ENCODE measurements at regions not wholly inside any gene's neighbourhood (a gene's known extent, or its start where the extent isn't known, plus 50 kb on each side); places are given as distances from the start of the nearest gene placed in this dataset.

- no peak for DNase-seq
Measured at GRCh38 chr3:145518639-145519038, 642.3 kb downstream of the PLOD2 start.

GRCh38 chr3:145519398-145520047 is 641.5 kb downstream of the PLOD2 start:
- DNase-seq: no peak

- no peak for DNase-seq
Measured at GRCh38 chr3:145522179-145522578, 638.8 kb downstream of the PLOD2 start.

- no peak for DNase-seq
Measured at GRCh38 chr3:145522893-145523651, 637.9 kb downstream of the PLOD2 start.

- no peak for DNase-seq
Measured at GRCh38 chr3:145531548-145531947, 629.4 kb downstream of the PLOD2 start.

- no peak for DNase-seq
Measured at GRCh38 chr3:145533696-145534095, 627.3 kb downstream of the PLOD2 start.

DNA sequence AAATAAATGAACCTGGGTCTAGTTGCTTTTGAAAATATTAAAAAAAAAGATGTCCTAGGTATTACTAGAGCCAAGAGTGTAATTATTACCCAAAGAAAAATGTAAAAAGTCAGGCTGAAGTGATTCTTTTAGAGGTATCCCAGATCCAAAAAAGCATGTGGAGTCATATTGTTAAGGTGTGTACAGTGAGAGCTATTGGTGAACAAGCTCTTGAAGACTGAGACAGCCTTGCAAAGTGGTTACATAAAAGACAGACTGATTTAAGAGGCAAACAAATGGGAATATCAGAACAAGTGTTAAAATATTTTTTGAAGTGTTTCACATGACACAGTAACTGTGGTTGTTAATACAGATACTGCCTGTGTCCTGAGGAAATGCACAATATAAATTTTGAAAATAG is 624.5 kb downstream of the PLOD2 start:
- DNase-seq: no peak

DNA sequence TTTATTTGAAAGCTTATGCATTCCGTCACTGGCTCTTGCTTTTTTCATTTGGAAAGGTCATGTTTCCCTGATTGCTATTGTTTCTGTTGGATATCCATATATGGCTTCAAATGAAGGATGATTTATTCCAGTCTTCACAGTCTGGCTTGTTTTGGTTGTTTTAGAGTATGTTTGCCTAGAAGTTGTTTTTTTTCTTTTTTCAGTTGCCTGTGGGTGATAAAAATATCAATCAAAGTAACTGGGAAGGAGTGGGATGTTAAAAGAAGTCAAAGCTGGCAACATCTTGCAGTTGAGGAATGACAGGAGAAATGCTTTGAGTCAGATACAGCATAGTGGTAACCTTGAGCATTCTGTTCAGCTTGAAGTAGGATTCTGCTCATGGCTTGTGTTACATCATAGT is 610.5 kb downstream of the PLOD2 start:
- no peak for DNase-seq

DNA sequence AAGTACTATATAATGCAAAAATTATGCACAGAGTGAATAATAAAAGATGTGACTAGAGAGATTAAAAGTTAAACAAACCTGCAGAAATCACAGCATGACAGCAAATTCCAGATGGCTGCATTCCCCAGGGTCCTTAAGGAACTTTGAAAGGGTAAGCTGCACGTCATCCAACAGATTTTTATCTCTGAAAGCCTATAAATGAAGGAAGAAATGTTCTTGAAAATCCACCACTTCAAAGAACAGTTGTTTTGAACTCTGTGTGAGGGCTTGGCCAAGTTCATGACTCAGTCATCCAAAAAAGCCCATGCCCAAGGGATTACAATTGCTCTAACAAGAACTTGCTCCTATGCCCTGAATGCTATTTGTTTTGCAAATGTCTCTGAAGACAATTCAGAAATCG is 603.6 kb downstream of the PLOD2 start:
- DNase-seq: no peak

DNA sequence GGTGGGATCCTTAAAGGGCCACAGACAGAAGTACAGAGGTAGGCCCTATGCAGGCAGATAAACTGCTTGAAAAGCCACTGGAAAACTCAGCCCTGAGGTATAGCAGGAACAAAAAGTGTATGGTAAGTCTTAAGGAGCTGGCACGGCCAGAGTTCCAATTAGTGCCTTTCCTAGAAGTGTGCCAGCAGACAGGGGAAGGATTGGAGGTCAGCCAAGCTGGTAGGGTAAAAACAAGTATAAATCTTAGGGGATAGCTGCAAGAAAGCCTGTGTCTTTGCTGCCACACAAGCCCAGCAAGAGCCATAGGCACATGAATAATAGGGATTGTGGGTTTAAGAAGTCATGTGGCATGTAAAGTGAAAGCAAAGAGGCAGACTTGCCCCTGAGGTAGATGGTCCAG is 582.5 kb downstream of the PLOD2 start:
- DNase-seq: no peak

- no peak for DNase-seq
Measured at GRCh38 chr3:145581694-145582093, 579.3 kb downstream of the PLOD2 start.

DNA sequence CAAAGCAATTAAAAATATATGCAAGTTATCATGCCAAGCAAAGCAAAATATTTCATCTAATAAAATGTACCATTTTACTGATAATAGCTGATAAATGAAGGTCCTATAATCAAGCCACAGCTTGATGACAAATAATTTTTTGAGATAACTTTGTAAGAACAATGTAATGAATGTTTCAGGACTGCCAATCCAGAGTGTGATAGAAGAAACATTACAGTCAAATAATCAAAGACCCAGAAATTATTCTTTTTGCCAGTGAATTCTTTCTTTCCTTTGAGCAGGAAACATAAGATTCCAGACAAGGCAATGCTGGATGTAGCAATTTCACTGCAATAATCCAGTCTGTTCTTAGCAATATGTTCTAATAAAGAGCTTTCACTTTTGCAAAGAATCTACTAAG is 556.1 kb downstream of the PLOD2 start:
- no peak for DNase-seq

DNA sequence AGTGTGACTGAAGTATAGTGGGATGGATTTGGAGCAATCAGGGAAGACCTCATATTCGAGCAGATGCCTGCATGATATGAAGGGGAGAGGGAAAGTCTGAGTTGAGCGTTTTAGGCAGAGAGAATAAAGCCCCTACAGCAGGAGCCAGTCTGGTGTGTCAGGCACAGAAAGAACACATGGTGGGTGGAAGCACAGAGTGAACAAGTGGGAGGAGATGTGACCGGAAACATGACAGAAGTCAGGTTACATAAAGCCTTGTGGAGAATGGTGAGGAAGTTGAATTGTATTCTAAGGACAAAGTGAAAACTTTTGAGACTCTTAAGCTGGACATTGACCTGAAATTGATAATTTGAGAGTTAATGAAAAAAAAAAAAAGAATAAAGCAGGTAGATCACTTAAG is 541.0 kb downstream of the PLOD2 start:
- DNase-seq: no peak

DNA sequence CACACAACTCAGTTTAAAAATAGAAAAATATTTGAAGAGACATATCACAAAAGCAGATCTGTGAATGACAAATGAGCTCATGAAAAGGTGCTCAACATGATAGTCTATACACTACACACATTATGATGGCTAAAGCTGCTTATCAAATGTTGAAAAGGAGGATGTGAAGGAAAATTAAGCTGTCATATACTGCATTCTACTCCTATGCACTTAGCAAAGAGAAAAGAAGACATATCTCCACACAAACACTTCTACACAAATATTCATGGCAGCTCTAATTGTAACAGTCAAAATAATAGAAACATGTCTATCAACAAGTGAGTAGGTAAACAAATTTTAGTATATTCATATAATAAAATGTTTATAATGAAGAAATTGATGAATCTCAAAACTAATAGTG is 540.5 kb downstream of the PLOD2 start:
- DNase-seq: no peak

GRCh38 chr3:145623349-145623748 is 537.6 kb downstream of the PLOD2 start:
- no peak for DNase-seq

DNA sequence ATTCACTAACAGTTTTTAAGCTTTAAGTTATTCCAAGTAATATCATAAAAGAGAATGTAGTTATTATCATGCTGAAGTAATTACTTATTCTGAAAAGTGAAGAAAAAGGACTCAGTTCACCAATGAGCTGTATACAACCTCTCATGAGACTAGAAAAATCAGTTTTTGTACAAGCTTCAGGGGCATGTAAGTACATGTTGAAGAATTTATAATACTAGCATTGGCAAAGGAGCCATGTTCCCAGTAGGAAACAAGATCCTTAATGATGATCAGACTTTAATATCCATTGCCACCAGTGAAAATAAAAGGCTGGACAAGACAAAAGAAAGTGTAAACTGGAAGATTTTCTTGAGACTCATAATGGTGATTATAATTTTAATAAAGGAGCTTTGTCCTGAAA is 532.8 kb downstream of the PLOD2 start:
- no peak for DNase-seq

DNA sequence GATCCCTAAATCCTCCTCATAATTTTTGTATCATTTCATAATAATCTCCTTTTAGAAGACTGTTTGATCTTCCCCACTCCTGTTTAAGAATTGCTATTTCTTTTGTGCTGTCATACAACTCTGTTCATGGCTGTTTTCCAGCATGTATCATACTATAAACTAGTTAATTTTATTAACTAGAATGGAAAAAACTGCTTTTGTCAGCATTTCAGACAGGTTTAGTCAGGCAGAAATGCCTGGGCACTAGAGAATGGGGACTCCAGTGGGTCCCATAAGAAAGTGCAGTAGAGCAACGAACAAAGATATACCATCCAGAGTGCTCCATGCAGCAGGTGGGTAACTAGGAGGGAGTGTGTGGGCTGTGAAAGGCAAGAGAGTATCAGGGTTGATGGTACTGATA is 523.9 kb downstream of the PLOD2 start:
- no peak for DNase-seq

DNA sequence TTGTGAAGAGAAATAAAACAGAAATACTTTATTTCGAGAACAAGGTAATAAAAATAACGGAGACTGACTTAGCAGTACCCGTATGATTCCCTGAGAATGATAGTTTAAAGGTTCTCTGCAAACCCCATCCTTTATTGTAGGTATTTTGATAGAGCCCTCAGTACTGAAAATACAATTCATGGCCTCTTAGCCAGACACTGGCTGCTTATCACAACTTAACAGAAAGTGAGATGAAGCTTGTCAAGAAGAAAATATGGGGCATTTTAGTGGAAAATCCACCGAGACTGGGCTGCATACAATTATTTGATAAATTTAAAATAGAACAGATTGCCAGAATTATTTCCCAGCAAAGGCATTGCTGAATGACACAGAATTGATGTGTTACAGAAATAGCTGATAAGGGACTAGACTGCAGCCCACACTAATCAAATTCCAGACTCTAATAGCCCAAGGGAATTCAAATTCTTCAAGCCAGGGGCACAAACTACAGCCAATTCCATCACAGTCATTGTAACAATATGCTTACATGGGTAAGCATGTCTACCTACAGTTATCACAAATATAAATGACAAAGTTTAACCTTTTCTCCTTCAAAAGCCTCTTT is 521.9 kb downstream of the PLOD2 start:
- no peak for DNase-seq

DNA sequence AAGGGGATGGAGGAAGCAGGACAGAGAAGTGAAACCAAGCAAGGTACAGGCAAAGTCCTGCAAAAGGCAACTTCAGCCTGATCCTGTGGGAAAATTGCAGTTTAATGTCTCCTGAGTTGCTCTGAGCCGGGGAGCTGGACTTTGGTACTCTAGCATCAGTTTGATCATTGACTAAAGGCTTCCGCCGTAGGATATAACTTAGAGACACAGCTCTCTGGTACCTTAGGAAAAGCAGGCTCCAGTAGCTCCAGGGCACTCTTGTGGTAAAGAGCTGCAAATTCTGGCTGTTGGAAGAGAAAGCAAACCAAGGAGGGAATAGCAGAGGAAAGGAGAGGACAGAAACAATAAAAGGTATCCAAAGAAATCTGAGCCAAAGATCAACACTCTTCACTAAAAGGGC is 521.1 kb downstream of the PLOD2 start:
- DNase-seq: no peak

DNA sequence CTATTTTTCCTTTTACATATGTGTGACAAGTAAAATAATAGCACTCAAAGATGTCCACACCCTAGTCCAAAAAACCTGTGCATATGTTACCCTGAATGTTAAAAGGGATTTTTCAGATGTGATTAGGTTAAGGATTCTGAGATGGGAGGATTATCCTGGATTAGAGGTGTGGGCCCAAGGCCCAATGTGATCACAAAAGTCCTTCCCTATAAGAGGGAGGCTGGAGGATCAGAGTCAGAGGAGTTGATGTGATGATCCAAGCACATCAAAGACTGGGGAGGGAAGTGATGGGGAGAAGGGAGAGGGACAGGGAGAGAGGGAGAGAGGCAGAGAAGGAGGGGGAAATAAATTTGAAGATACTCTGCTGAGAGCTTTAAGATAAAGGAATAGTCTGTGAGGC is 512.6 kb downstream of the PLOD2 start:
- no peak for DNase-seq

GRCh38 chr3:145649368-145649887 is 511.6 kb downstream of the PLOD2 start:
- DNase-seq: no peak

GRCh38 chr3:145650170-145650569 is 510.8 kb downstream of the PLOD2 start:
- no peak for DNase-seq

GRCh38 chr3:145671121-145671520 is 489.9 kb downstream of the PLOD2 start:
- no peak for DNase-seq

GRCh38 chr3:145673838-145674237 is 487.1 kb downstream of the PLOD2 start:
- DNase-seq: no peak

Data from Kasumi-1 (cell line).